ENCODE measurements at regions not wholly inside any gene's neighbourhood (a gene's known extent, or its start where the extent isn't known, plus 50 kb on each side); places are given as distances from the start of the nearest gene placed in this dataset.

- no peak overlapping the region for H3K27ac Mint-ChIP-seq
- H3K36me3 Mint-ChIP-seq (ENCODE audit: low read depth) = no peaks in the 10 kb centered on the region
- H3K27me3 Mint-ChIP-seq (ENCODE audit: low read depth) = no peaks in the 10 kb centered on the region
- ChIA-PET POLR2A (no interaction called here), CTCF (no interaction called here)
- H3K4me1 Mint-ChIP-seq (ENCODE audit: low read depth) = no peaks in the 10 kb centered on the region
- H3K4me3 Mint-ChIP-seq = no peak overlapping the region
- ATAC-seq (no peak), DNase-seq (no peak)
- no peaks in the 10 kb centered on the region for H3K9me3 Mint-ChIP-seq (ENCODE audit: insufficient read depth)
These were observed 633.1 kb upstream of the SETBP1 start for GRCh38 chr18:44047585-44047984.

GRCh38 chr18:44048435-44048834 lies 632.3 kb upstream of the SETBP1 start:
- H3K27me3 Mint-ChIP-seq (ENCODE audit: low read depth) = no peaks in the 10 kb centered on the region
- H3K4me1 Mint-ChIP-seq (ENCODE audit: low read depth) = no peaks in the 10 kb centered on the region
- H3K9me3 Mint-ChIP-seq (ENCODE audit: insufficient read depth) = no peaks in the 10 kb centered on the region
- DNase-seq (no peak), ATAC-seq (no peak)
- ChIA-PET CTCF (no interaction called here), POLR2A (no interaction called here)
- no peaks in the 10 kb centered on the region for H3K36me3 Mint-ChIP-seq (ENCODE audit: low read depth)
- H3K4me3 Mint-ChIP-seq = no peak overlapping the region
- H3K27ac Mint-ChIP-seq = no peak overlapping the region

- ATAC-seq (no peak), DNase-seq (no peak)
- Mint-ChIP-seq H3K4me1 (ENCODE audit: low read depth) (no peaks in the 10 kb centered on the region), H3K36me3 (ENCODE audit: low read depth) (no peaks in the 10 kb centered on the region), H3K9me3 (ENCODE audit: insufficient read depth) (no peaks in the 10 kb centered on the region), H3K27ac (no peak overlapping the region), H3K27me3 (ENCODE audit: low read depth) (no peaks in the 10 kb centered on the region), H3K4me3 (no peak overlapping the region)
- ChIA-PET POLR2A (no interaction called here), CTCF (no interaction called here)
These were observed 631.8 kb upstream of the SETBP1 start for GRCh38 chr18:44048846-44049245.

- no peak for DNase-seq
- Mint-ChIP-seq H3K4me3 (no peak overlapping the region), H3K36me3 (ENCODE audit: low read depth) (no peaks in the 10 kb centered on the region), H3K9me3 (ENCODE audit: insufficient read depth) (no peaks in the 10 kb centered on the region), H3K27ac (no peak overlapping the region), H3K4me1 (ENCODE audit: low read depth) (no peaks in the 10 kb centered on the region), H3K27me3 (ENCODE audit: low read depth) (no peaks in the 10 kb centered on the region)
- POLR2A ChIA-PET = no interaction called here
- CTCF ChIA-PET = no interaction called here
- no peak for ATAC-seq
These were observed 629.7 kb upstream of the SETBP1 start for GRCh38 chr18:44051026-44051425.

GRCh38 chr18:44054514-44054913 lies 626.2 kb upstream of the SETBP1 start:
- CTCF ChIA-PET = no interaction called here
- POLR2A ChIA-PET = no interaction called here
- no peaks in the 10 kb centered on the region for H3K27me3 Mint-ChIP-seq (ENCODE audit: low read depth)
- no peak overlapping the region for H3K4me3 Mint-ChIP-seq
- H3K9me3 Mint-ChIP-seq (ENCODE audit: insufficient read depth) = peaks cover 6% of the 10 kb centered on the region
- DNase-seq (no peak), ATAC-seq (no peak)
- no peak overlapping the region for H3K27ac Mint-ChIP-seq
- no peaks in the 10 kb centered on the region for H3K36me3 Mint-ChIP-seq (ENCODE audit: low read depth)
- H3K4me1 Mint-ChIP-seq (ENCODE audit: low read depth) = no peaks in the 10 kb centered on the region

GRCh38 chr18:44060197-44060596 lies 620.5 kb upstream of the SETBP1 start:
- Mint-ChIP-seq H3K27me3 (ENCODE audit: low read depth) (peaks cover 3% of the 10 kb centered on the region), H3K4me3 (no peak overlapping the region), H3K4me1 (ENCODE audit: low read depth) (no peaks in the 10 kb centered on the region), H3K27ac (no peak overlapping the region), H3K9me3 (ENCODE audit: insufficient read depth) (peaks cover 6% of the 10 kb centered on the region), H3K36me3 (ENCODE audit: low read depth) (no peaks in the 10 kb centered on the region)
- ATAC-seq = no peak
- CTCF ChIA-PET = no interaction called here
- DNase-seq = no peak
- POLR2A ChIA-PET = no interaction called here

GRCh38 chr18:44061438-44061837 lies 619.2 kb upstream of the SETBP1 start:
- ChIA-PET CTCF (no interaction called here), POLR2A (no interaction called here)
- Mint-ChIP-seq H3K4me3 (no peak overlapping the region), H3K27me3 (ENCODE audit: low read depth) (peaks cover 3% of the 10 kb centered on the region), H3K27ac (no peak overlapping the region), H3K4me1 (ENCODE audit: low read depth) (no peaks in the 10 kb centered on the region), H3K36me3 (ENCODE audit: low read depth) (no peaks in the 10 kb centered on the region), H3K9me3 (ENCODE audit: insufficient read depth) (peaks cover 6% of the 10 kb centered on the region)
- DNase-seq (no peak), ATAC-seq (no peak)

GRCh38 chr18:44062345-44062744 lies 618.3 kb upstream of the SETBP1 start:
- no peak for ATAC-seq
- CTCF ChIA-PET = no interaction called here
- no peak for DNase-seq
- Mint-ChIP-seq H3K4me3 (no peak overlapping the region), H3K4me1 (ENCODE audit: low read depth) (no peaks in the 10 kb centered on the region), H3K27me3 (ENCODE audit: low read depth) (peaks cover 3% of the 10 kb centered on the region), H3K27ac (no peak overlapping the region), H3K9me3 (ENCODE audit: insufficient read depth) (peaks cover 6% of the 10 kb centered on the region), H3K36me3 (ENCODE audit: low read depth) (no peaks in the 10 kb centered on the region)
- POLR2A ChIA-PET = no interaction called here

GRCh38 chr18:44065206-44065605 lies 615.5 kb upstream of the SETBP1 start:
- Mint-ChIP-seq H3K9me3 (ENCODE audit: insufficient read depth) (no peaks in the 10 kb centered on the region), H3K4me3 (no peak overlapping the region), H3K36me3 (ENCODE audit: low read depth) (no peaks in the 10 kb centered on the region), H3K4me1 (ENCODE audit: low read depth) (no peaks in the 10 kb centered on the region), H3K27ac (no peak overlapping the region), H3K27me3 (ENCODE audit: low read depth) (peaks cover 3% of the 10 kb centered on the region)
- POLR2A ChIA-PET = no interaction called here
- ATAC-seq = no peak
- DNase-seq = no peak
- CTCF ChIA-PET = no interaction called here

GRCh38 chr18:44066541-44066940 lies 614.1 kb upstream of the SETBP1 start:
- ChIA-PET CTCF (no interaction called here), POLR2A (no interaction called here)
- Mint-ChIP-seq H3K36me3 (ENCODE audit: low read depth) (no peaks in the 10 kb centered on the region), H3K4me3 (no peak overlapping the region), H3K27ac (no peak overlapping the region), H3K9me3 (ENCODE audit: insufficient read depth) (no peaks in the 10 kb centered on the region), H3K27me3 (ENCODE audit: low read depth) (peaks cover 3% of the 10 kb centered on the region), H3K4me1 (ENCODE audit: low read depth) (no peaks in the 10 kb centered on the region)
- no peak for DNase-seq
- no peak for ATAC-seq

GRCh38 chr18:44067186-44067585 lies 613.5 kb upstream of the SETBP1 start:
- ATAC-seq (no peak), DNase-seq (no peak)
- Mint-ChIP-seq H3K9me3 (ENCODE audit: insufficient read depth) (no peaks in the 10 kb centered on the region), H3K27ac (no peak overlapping the region), H3K4me3 (no peak overlapping the region), H3K27me3 (ENCODE audit: low read depth) (peaks cover 3% of the 10 kb centered on the region), H3K4me1 (ENCODE audit: low read depth) (no peaks in the 10 kb centered on the region), H3K36me3 (ENCODE audit: low read depth) (no peaks in the 10 kb centered on the region)
- CTCF ChIA-PET = no interaction called here
- POLR2A ChIA-PET = no interaction called here

GRCh38 chr18:44075038-44075437 lies 605.6 kb upstream of the SETBP1 start:
- CTCF ChIA-PET = no interaction called here
- Mint-ChIP-seq H3K4me1 (ENCODE audit: low read depth) (no peaks in the 10 kb centered on the region), H3K9me3 (ENCODE audit: insufficient read depth) (no peaks in the 10 kb centered on the region), H3K27me3 (ENCODE audit: low read depth) (no peaks in the 10 kb centered on the region), H3K36me3 (ENCODE audit: low read depth) (no peaks in the 10 kb centered on the region), H3K27ac (no peak overlapping the region), H3K4me3 (no peak overlapping the region)
- ATAC-seq (no peak), DNase-seq (no peak)
- POLR2A ChIA-PET = no interaction called here

- DNase-seq (no peak), ATAC-seq (no peak)
- POLR2A ChIA-PET = no interaction called here
- Mint-ChIP-seq H3K4me1 (ENCODE audit: low read depth) (no peaks in the 10 kb centered on the region), H3K36me3 (ENCODE audit: low read depth) (no peaks in the 10 kb centered on the region), H3K4me3 (no peak overlapping the region), H3K9me3 (ENCODE audit: insufficient read depth) (no peaks in the 10 kb centered on the region), H3K27me3 (ENCODE audit: low read depth) (no peaks in the 10 kb centered on the region), H3K27ac (no peak overlapping the region)
- CTCF ChIA-PET = no interaction called here
These were observed 601.1 kb upstream of the SETBP1 start for GRCh38 chr18:44079606-44080005.

GRCh38 chr18:44080054-44080453 lies 600.6 kb upstream of the SETBP1 start:
- no peaks in the 10 kb centered on the region for H3K4me1 Mint-ChIP-seq (ENCODE audit: low read depth)
- no peak for DNase-seq
- POLR2A ChIA-PET = no interaction called here
- no peaks in the 10 kb centered on the region for H3K9me3 Mint-ChIP-seq (ENCODE audit: insufficient read depth)
- H3K4me3 Mint-ChIP-seq = no peak overlapping the region
- H3K27ac Mint-ChIP-seq = no peak overlapping the region
- CTCF ChIA-PET = no interaction called here
- no peak for ATAC-seq
- no peaks in the 10 kb centered on the region for H3K27me3 Mint-ChIP-seq (ENCODE audit: low read depth)
- no peaks in the 10 kb centered on the region for H3K36me3 Mint-ChIP-seq (ENCODE audit: low read depth)
